ENCODE measurements at regions not wholly inside any gene's neighbourhood (a gene's known extent, or its start where the extent isn't known, plus 50 kb on each side); places are given as distances from the start of the nearest gene placed in this dataset.

GRCh38 chr6:15082708-15083107 is 163.2 kb upstream of the JARID2 start:
- Histone ChIP-seq H3K14ac (ENCODE audit: insufficient read depth, low read length) (no peak overlapping the region), H2BK120ac (ENCODE audit: low read depth, low read length, poor library complexity, severe bottlenecking) (no peak overlapping the region), H2AFZ (ENCODE audit: low read length) (no peak overlapping the region), H3K4me2 (ENCODE audit: insufficient read depth, insufficient read length, low read length) (no peak overlapping the region), H3K9ac (ENCODE audit: extremely low read depth, insufficient read length, low read length) (no peak overlapping the region), H3K56ac (ENCODE audit: insufficient read length, low read depth, low read length) (no peak overlapping the region), H2AK5ac (ENCODE audit: insufficient read length, low read length) (no peak overlapping the region), H2BK20ac (ENCODE audit: low read depth, low read length, poor library complexity, severe bottlenecking) (no peak overlapping the region), H4K5ac (ENCODE audit: insufficient read length, low read depth, low read length) (no peak overlapping the region), H2BK12ac (ENCODE audit: insufficient read length, low read depth, low read length) (no peak overlapping the region), H3K9me3 (ENCODE audit: control insufficient read depth, low read depth, low read length) (no peaks in the 10 kb centered on the region), H3K4ac (ENCODE audit: low read depth, low read length) (no peak overlapping the region), H3T11ph (ENCODE audit: low read length) (no peak overlapping the region), H3K23ac (ENCODE audit: insufficient read length, low read depth, low read length) (no peak overlapping the region), H4K8ac (replicated peaks; ENCODE audit: insufficient read length, low read depth, low read length) (no peak overlapping the region), H2BK5ac (ENCODE audit: insufficient read length, low read length) (no peak overlapping the region), H3K23me2 (ENCODE audit: insufficient read length, low read depth, low read length, poor library complexity, severe bottlenecking) (no peaks in the 10 kb centered on the region), H3K18ac (ENCODE audit: insufficient read length, low read depth, low read length) (no peak overlapping the region), H3K79me2 (ENCODE audit: insufficient read depth, low read length) (no peaks in the 10 kb centered on the region), H4K91ac (ENCODE audit: insufficient read length, low read depth, low read length) (no peak overlapping the region), H3K27me3 (ENCODE audit: insufficient read depth, low read length) (no peaks in the 10 kb centered on the region), H4K20me1 (ENCODE audit: control insufficient read depth, insufficient read depth, insufficient read length) (no peaks in the 10 kb centered on the region), H3K79me1 (ENCODE audit: insufficient read depth, low read depth, low read length, poor library complexity, severe bottlenecking) (no peaks in the 10 kb centered on the region), H2BK15ac (ENCODE audit: low read depth, low read length) (no peak overlapping the region), H3K4me1 (ENCODE audit: insufficient read depth, low read length) (peaks cover 4% of the 10 kb centered on the region), H3K27ac (ENCODE audit: insufficient read length, low read depth, low read length) (no peak overlapping the region)
- TF ChIP-seq CTCF (conservative IDR thresholded peaks at IDR 0.05), result no peak
- WGBS (ENCODE audit: extremely low coverage, insufficient read length, low lambda C conversion rate), result no CpG with 5 or more reads among the region's 8 CpGs
- Mint-ChIP-seq H3K36me3 (ENCODE audit: insufficient read depth in 1 of 3, low read depth in 3 of 3) (no peaks in the 10 kb centered on the region; a peak in 1 of 7 replicates), H3K27ac (no peak overlapping the region), H3K9me3 (no peaks in the 10 kb centered on the region), H3K27me3 (ENCODE audit: low read depth) (peaks cover 2% of the 10 kb centered on the region; the same call in 1 of the 2 replicates), H3K4me3 (no peak overlapping the region), H3K4me1 (peaks cover 20 to 25% of the 10 kb centered on the region in 2 experiments)
- DNase-seq, result no peak
